H9 (cell line): ENCODE measurements at regions not wholly inside any gene's neighbourhood (a gene's known extent, or its start where the extent isn't known, plus 50 kb on each side); places are given as distances from the start of the nearest gene placed in this dataset.

Experiments used
- DNase-seq: peaks from one replicate; pipeline ENCODE4 v3.0.0-alpha.2; 2017
- H2AFZ ChIP-seq: one replicate; pipeline ENCODE4 v1.6.1; 2013; ENCODE audit warnings: mild to moderate bottlenecking, low read length, control low read depth, moderate library complexity
- H2AK5ac ChIP-seq: 2 replicates; pipeline ENCODE4 v1.6.1; 2013; ENCODE audit warnings: low read length, control low read depth, mixed read lengths; ENCODE audit not compliant: insufficient read length
- H2BK120ac ChIP-seq: one replicate; pipeline ENCODE4 v1.6.1; 2013; ENCODE audit warnings: low read depth, mild to moderate bottlenecking, low read length, control low read depth, inconsistent platforms; ENCODE audit not compliant: poor library complexity, severe bottlenecking
- H2BK12ac ChIP-seq: 2 replicates; pipeline ENCODE4 v1.6.1; 2013; ENCODE audit warnings: low read length, control low read depth, mixed read lengths, low read depth; ENCODE audit not compliant: insufficient read length
- H2BK15ac ChIP-seq: 2 replicates; pipeline ENCODE4 v1.6.1; 2013; ENCODE audit warnings: low read depth, low read length, control low read depth
- H2BK20ac ChIP-seq: one replicate; pipeline ENCODE4 v1.6.1; 2013; ENCODE audit warnings: low read depth, mild to moderate bottlenecking, low read length, control low read depth, inconsistent platforms; ENCODE audit not compliant: poor library complexity, severe bottlenecking
- H2BK5ac ChIP-seq: 2 replicates; pipeline ENCODE4 v1.6.1; 2013; ENCODE audit warnings: low read length, control low read depth, mixed read lengths; ENCODE audit not compliant: insufficient read length
- H3K14ac ChIP-seq: 2 replicates; pipeline ENCODE4 v1.6.1; 2013; ENCODE audit warnings: low read length, control low read depth; ENCODE audit not compliant: insufficient read depth
- H3K18ac ChIP-seq: 2 replicates; pipeline ENCODE4 v1.6.1; 2013; ENCODE audit warnings: low read depth, mild to moderate bottlenecking, mixed read lengths, low read length, control low read depth; ENCODE audit not compliant: insufficient read length
- H3K23ac ChIP-seq: 2 replicates; pipeline ENCODE4 v1.6.1; 2013; ENCODE audit warnings: low read length, control low read depth, mixed read lengths, low read depth; ENCODE audit not compliant: insufficient read length
- H3K23me2 ChIP-seq: 2 replicates; pipeline ENCODE4 v1.6.1; 2013; ENCODE audit warnings: low read depth, mild to moderate bottlenecking, mixed read lengths, low read length, control low read depth; ENCODE audit not compliant: insufficient read length, poor library complexity, severe bottlenecking
- H3K27ac ChIP-seq: 2 replicates; pipeline ENCODE4 v1.5.1; 2013; ENCODE audit warnings: low read length, control low read depth, mixed read lengths, low read depth; ENCODE audit not compliant: insufficient read length
- H3K27me3 ChIP-seq: 2 replicates; pipeline ENCODE4 v1.6.1; 2013; ENCODE audit warnings: low read length, control low read depth, inconsistent platforms; ENCODE audit not compliant: insufficient read depth
- H3K4ac ChIP-seq: 2 replicates; pipeline ENCODE4 v1.6.1; 2013; ENCODE audit warnings: low read depth, mild to moderate bottlenecking, control low read depth, inconsistent platforms, low read length, moderate library complexity
- H3K4me1 ChIP-seq: 2 replicates; pipeline ENCODE4 v1.6.1; 2013; ENCODE audit warnings: low read length, control low read depth, inconsistent platforms; ENCODE audit not compliant: insufficient read depth
- H3K4me2 ChIP-seq: 2 replicates; pipeline ENCODE4 v1.6.1; 2013; ENCODE audit warnings: low read length, control low read depth, mixed read lengths; ENCODE audit not compliant: insufficient read length, insufficient read depth
- H3K56ac ChIP-seq: 2 replicates; pipeline ENCODE4 v1.6.1; 2013; ENCODE audit warnings: low read depth, mild to moderate bottlenecking, mixed read lengths, low read length, control low read depth; ENCODE audit not compliant: insufficient read length
- H3K79me1 ChIP-seq: 2 replicates; pipeline ENCODE4 v1.6.1; 2013; ENCODE audit warnings: low read depth, mild to moderate bottlenecking, moderate library complexity, low read length, control low read depth, inconsistent platforms; ENCODE audit not compliant: insufficient read depth, poor library complexity, severe bottlenecking
- H3K79me2 ChIP-seq: 2 replicates; pipeline ENCODE4 v1.6.1; 2013; ENCODE audit warnings: low read length, control low read depth, inconsistent platforms; ENCODE audit not compliant: insufficient read depth
- H3K9ac ChIP-seq: 2 replicates; pipeline ENCODE4 v1.6.1; 2013; ENCODE audit warnings: low read length, control low read depth, mixed read lengths; ENCODE audit not compliant: insufficient read length; ENCODE audit errors: extremely low read depth
- H3K9me3 ChIP-seq: one replicate; pipeline ENCODE4 v1.6.1; 2013; ENCODE audit warnings: low read depth, low read length, inconsistent platforms; ENCODE audit not compliant: control insufficient read depth
- H3T11ph ChIP-seq: one replicate; pipeline ENCODE4 v1.6.1; 2013; ENCODE audit warnings: mild to moderate bottlenecking, low read length, control low read depth, inconsistent platforms
- H4K20me1 ChIP-seq: one replicate; pipeline ENCODE4 v1.6.1; 2013; ENCODE audit not compliant: control insufficient read depth, insufficient read length, insufficient read depth
- H4K5ac ChIP-seq: 2 replicates; pipeline ENCODE4 v1.6.1; 2013; ENCODE audit warnings: low read depth, mild to moderate bottlenecking, mixed read lengths, low read length, control low read depth; ENCODE audit not compliant: insufficient read length
- H4K8ac ChIP-seq: replicated peaks from 2 replicates; pipeline ENCODE4 v1.6.1; 2013; ENCODE audit warnings: low read length, control low read depth, mixed read lengths, low read depth; ENCODE audit not compliant: insufficient read length
- H4K91ac ChIP-seq: 2 replicates; pipeline ENCODE4 v1.6.1; 2013; ENCODE audit warnings: low read depth, mild to moderate bottlenecking, moderate library complexity, mixed read lengths, low read length, control low read depth; ENCODE audit not compliant: insufficient read length
- H3K27ac Mint-ChIP-seq, 3 experiments: 2 replicates in 2 of 3; 3 replicates in 1 of 3; pipeline ENCODE4 v1.8.0; 2020 to 2021; ENCODE audit warnings: mixed read lengths in 3 of 3, mild to moderate bottlenecking in 1 of 3, moderate library complexity in 1 of 3
- H3K27me3 Mint-ChIP-seq: 2 replicates; pipeline ENCODE4 v1.8.0; 2021; ENCODE audit warnings: low read depth, mild to moderate bottlenecking, moderate library complexity, mixed read lengths
- H3K36me3 Mint-ChIP-seq, 3 experiments: 2 replicates in 2 of 3; 3 replicates in 1 of 3; pipeline ENCODE4 v1.8.0; 2020 to 2021; ENCODE audit warnings: low read depth in 3 of 3, mixed read lengths in 3 of 3; ENCODE audit not compliant: insufficient read depth in 1 of 3
- H3K4me1 Mint-ChIP-seq, 2 experiments: 2 replicates each; pipeline ENCODE4 v1.8.0; 2020; ENCODE audit warnings: mixed read lengths in 2 of 2
- H3K4me3 Mint-ChIP-seq, 2 experiments: 2 replicates in 1 of 2; 3 replicates in 1 of 2; pipeline ENCODE4 v1.8.0; 2020 to 2021; ENCODE audit warnings: mild to moderate bottlenecking in 2 of 2, mixed read lengths in 2 of 2, moderate library complexity in 1 of 2
- H3K9me3 Mint-ChIP-seq, 2 experiments: 2 replicates in 1 of 2; 3 replicates in 1 of 2; pipeline ENCODE4 v1.8.0; 2020; ENCODE audit warnings: mild to moderate bottlenecking in 2 of 2, mixed read lengths in 2 of 2, moderate library complexity in 1 of 2
- CTCF ChIP-seq: fragments of 200-600 bp; sonication (generic); conservative IDR thresholded peaks from 3 replicates; pipeline ENCODE4 v1.8.0; 2021; ENCODE audit warnings: antibody characterized with exemption, mild to moderate bottlenecking
- WGBS: extraction: QIAGEN DNeasy Blood & Tissue Kit; methylation state at CpG from one replicate; pipeline ENCODE4 v1.1.7; 2013; ENCODE audit warnings: missing lambda C conversion rate, low lambda C conversion rate, mixed read lengths; ENCODE audit not compliant: insufficient read length; ENCODE audit errors: extremely low coverage; 5-methylcytosine and 5-hydroxymethylcytosine counted together

DNA sequence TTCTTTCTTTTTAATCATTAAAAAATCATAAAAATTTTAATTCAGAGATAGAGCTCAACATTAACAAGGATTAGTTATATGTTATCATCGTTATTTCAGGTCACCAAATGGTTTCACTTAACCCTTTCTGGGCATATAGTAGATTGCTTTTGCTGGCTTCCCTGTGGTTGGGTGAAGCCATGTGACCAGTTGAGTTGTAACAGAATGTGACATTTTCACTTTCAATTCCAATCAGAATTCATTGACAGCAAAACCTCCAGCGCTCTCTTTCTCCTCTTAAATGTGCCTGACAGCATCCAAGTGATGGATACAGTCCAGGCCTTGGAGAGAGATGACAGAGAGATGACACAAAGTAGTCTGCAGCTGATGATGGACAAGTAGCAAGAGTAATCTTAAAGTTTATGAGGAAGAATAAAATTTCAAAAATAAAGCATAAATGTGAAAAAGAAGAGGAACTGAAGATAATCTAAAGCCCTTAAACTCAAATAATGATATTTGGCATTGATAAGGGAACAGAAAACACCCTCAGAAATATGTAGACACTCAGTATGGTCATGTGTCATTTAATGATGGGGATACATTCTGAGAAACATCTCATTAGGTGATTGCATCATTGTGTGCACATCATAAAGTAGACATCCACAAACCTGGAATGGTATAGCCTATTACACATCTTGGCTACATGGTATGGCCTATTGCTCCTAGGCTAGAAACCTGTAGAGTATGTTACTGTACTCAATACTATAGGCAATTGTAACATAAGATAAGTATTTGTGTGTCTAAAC lies 92.3 kb upstream of the QRFPR start:
- H4K91ac ChIP-seq: no peak overlapping the region
- H3K18ac ChIP-seq: no peak overlapping the region
- no peak overlapping the region for H3K14ac ChIP-seq
- no peaks in the 10 kb centered on the region for H3K23me2 ChIP-seq
- H3K9me3 ChIP-seq: no peaks in the 10 kb centered on the region
- Mint-ChIP-seq H3K4me1 (0 out of 4 replicates have a peak, but pooled peaks cover 0 to 2% of the 10 kb centered on the region in 2 experiments), H3K27ac (no peak overlapping the region; a peak in 1 of 7 replicates), H3K36me3 (peaks cover 0 to 5% (median 2%) of the 10 kb centered on the region in 3 experiments; a peak in 2 of 7 replicates), H3K9me3 (peaks cover 6% of the 10 kb centered on the region in 2 experiments), H3K27me3 (no peaks in the 10 kb centered on the region), H3K4me3 (no peak overlapping the region)
- H3K79me2 ChIP-seq: no peaks in the 10 kb centered on the region
- no peak overlapping the region for H2AK5ac ChIP-seq
- no peak overlapping the region for H3K9ac ChIP-seq
- no peak overlapping the region for H2BK20ac ChIP-seq
- no peak overlapping the region for H2BK15ac ChIP-seq
- no peaks in the 10 kb centered on the region for H3K4me1 ChIP-seq
- no peaks in the 10 kb centered on the region for H3K27me3 ChIP-seq
- H4K5ac ChIP-seq: no peak overlapping the region
- no peak overlapping the region for H3K4ac ChIP-seq
- no peak overlapping the region for H3K27ac ChIP-seq
- no peak overlapping the region for H4K8ac ChIP-seq
- H2AFZ ChIP-seq: peak overlapping the region; percentile 22
- no peak for DNase-seq
- no peak overlapping the region for H2BK120ac ChIP-seq
- H3K23ac ChIP-seq: no peak overlapping the region
- no peak overlapping the region for H2BK12ac ChIP-seq
- H2BK5ac ChIP-seq: no peak overlapping the region
- no peak overlapping the region for H3K56ac ChIP-seq
- H3K4me2 ChIP-seq: no peak overlapping the region
- H4K20me1 ChIP-seq: no peaks in the 10 kb centered on the region
- no peak for TF ChIP-seq CTCF
- WGBS: no CpG with 5 or more reads among the region's 2 CpGs
- no peak overlapping the region for H3T11ph ChIP-seq
- H3K79me1 ChIP-seq: no peaks in the 10 kb centered on the region
